ENCODE measurements at regions not wholly inside any gene's neighbourhood (a gene's known extent, or its start where the extent isn't known, plus 50 kb on each side); places are given as distances from the start of the nearest gene placed in this dataset.

DNA sequence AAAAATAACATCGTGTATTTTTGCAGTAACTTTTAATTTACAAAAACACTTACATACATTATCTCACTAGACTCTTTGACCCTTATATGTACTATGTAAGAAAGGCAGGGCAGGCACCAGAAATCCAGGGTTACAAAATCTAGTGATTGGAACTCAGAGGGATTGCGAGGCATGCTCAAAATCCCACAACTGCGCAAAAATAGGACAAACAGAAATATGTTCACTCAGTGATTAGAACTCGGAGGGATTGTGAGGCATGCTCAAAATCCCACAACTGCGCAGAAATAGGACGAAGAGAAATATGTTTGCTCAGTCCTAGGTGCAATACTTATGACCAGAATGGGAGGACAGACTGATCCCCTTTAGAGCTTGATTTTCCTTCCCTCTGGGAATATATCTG is 79.2 kb upstream of the TGFBR2 start:
- TF ChIP-seq, protein P1, sequence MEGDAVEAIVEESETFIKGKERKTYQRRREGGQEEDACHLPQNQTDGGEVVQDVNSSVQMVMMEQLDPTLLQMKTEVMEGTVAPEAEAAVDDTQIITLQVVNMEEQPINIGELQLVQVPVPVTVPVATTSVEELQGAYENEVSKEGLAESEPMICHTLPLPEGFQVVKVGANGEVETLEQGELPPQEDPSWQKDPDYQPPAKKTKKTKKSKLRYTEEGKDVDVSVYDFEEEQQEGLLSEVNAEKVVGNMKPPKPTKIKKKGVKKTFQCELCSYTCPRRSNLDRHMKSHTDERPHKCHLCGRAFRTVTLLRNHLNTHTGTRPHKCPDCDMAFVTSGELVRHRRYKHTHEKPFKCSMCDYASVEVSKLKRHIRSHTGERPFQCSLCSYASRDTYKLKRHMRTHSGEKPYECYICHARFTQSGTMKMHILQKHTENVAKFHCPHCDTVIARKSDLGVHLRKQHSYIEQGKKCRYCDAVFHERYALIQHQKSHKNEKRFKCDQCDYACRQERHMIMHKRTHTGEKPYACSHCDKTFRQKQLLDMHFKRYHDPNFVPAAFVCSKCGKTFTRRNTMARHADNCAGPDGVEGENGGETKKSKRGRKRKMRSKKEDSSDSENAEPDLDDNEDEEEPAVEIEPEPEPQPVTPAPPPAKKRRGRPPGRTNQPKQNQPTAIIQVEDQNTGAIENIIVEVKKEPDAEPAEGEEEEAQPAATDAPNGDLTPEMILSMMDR (IDR thresholded peaks at IDR 0.05), result no peak
- TF ChIP-seq POLR2AphosphoS5 (IDR thresholded peaks at IDR 0.05) (no peak), POLR2A (IDR thresholded peaks at IDR 0.05) (no peak)
